Stimulated activated CD8-positive, alpha-beta memory T cell treated with anti-CD3 and anti-CD28 coated beads, Interleukin-4, amount 100 ng/mL, for 48 hours (primary cell): ENCODE measurements at regions not wholly inside any gene's neighbourhood (a gene's known extent, or its start where the extent isn't known, plus 50 kb on each side); places are given as distances from the start of the nearest gene placed in this dataset.

ENCODE experiments used
- DNase-seq: peaks from one replicate; pipeline ENCODE4 v3.0.0-alpha.2; 2020

DNA sequence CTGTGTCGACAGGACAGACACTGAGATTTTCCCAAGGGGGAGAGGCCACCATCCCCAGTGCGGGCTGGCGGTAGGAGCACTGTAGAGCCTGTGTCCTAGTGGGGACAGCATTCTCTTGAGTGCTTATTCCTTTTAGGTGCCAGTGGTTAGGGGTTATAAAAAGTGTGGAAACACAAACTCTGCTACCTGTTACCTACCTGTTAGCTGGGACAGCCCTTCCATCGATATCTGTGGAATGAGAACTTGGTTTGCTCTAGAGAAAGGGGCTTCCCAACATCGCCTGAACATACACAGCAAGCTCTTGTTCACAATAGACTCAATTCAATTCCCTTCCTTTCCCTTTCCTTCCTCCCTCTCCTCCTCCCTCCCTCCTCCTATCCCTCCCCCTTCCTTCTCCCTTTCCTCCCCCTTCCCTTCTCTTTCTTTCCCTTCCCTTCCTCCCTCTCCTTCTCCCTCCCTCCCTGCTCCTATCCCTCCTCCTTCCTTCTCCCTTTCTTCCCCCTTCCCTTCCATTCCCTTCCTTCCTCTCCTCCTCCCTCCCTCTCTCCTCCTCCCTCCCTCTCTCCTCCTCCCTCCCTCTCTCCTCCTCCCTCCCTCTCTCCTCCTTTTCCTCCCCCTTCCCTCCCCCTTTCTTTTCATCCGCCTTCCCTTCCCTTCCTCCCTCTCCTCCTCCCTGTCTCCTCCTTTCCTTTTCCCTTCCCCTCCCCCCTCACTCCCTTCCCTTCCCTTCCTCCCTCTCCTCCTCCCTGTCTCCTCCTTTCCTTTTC, 188.5 kb downstream of the URI1 start:
- no peak for DNase-seq

DNA sequence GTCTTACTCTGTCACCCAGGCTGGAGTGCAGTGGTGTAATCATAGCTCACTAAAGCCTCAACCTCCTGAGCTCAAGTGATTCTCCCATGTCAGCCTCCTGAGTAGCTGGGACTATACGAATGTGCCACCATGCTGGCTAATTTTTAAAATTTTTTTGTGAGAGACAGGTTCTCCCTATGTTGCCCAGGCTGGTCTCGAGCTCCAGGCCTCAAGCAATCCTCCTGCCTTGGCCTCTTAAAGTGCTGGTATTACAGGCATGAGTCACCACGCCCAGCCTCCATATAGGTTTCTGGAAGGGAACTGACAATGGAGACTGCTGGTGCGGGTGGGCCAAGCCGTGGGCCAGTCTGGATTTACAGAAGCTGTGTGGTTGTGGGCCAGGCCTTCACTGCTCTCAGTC, 189.2 kb downstream of the URI1 start:
- DNase-seq = no peak

DNA sequence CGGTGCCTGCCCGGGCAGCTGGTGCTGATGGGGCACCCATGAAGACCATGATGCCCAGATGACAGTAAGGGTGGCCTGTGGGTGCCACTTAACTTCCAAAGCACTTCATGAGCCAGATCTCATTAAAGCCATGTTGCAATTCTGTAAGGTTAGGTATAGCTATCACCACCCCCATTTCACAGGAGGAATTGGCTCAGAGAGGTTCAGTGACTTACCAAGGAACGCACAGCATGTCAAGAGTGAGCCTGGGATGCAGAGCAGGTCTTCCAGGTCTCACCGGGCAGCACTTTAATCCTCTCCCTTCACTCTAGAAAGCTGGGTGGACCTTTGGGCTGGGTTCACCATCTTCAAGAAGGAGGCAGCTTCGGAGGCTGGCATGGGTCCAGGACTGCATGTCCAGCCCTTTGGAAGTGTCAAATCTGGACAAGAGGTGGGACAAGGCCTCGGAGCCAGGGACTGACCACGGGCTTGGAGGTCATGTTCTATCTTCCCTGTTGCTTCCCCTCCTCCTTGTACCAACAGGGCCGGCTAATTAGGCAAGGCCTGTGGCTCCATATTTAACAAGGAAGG, 189.8 kb downstream of the URI1 start:
- no peak for DNase-seq

DNA sequence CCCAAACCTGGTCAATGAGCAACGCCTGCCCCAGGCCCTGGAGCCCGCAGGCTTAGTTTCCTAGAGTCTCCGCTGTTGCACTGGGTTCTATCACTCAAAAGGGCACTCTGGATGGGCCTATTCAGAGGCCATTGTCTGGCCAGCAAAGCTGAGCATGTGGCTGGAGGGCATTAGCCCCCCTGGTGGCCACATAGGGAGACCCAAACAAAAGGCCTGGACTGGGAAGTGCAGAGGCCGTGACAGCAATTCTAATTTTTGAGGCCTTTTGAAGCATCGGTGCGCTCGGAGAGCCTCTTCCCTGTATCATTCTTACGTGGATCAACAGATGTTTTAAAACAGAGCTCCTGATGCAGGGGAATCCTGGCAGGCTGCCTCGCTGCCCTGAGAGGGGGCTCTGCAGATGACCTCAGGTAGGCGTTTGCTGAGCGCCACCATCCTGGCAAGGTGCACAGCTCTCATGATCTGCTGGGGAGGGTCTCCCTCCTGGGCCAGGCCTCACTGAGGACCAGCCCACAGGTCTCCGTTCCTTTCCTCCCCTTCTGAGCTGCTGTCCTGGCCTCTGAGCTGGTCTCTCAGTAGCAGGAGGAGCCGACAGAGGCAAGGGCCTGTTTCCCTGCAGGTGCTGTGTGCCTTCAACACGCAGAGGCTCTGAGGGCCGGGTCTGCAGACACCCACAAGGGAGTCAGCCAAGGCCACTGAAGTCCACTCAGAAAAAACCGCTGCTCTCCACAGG, 190.5 kb downstream of the URI1 start:
- no peak for DNase-seq

DNA sequence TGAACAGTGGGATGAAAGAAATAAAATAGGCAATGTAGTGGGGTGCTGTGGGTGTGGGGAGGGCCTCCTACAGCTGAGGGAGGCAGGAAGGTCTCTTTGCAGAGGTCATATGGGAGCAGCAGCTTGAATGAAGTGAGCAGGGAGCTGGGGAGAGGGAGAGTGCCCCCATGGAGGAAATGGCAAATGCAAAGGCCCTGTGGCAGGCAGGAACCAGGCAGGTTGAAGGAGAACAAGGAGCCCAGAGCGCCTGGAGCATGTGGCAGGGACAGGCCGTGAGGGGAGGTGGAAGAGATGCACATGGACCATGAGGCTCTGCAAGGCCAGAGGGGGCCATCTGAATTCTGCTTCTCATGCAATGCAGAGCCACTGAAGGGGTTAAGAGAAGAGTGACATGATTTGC, 191.8 kb downstream of the URI1 start:
- no peak for DNase-seq

DNA sequence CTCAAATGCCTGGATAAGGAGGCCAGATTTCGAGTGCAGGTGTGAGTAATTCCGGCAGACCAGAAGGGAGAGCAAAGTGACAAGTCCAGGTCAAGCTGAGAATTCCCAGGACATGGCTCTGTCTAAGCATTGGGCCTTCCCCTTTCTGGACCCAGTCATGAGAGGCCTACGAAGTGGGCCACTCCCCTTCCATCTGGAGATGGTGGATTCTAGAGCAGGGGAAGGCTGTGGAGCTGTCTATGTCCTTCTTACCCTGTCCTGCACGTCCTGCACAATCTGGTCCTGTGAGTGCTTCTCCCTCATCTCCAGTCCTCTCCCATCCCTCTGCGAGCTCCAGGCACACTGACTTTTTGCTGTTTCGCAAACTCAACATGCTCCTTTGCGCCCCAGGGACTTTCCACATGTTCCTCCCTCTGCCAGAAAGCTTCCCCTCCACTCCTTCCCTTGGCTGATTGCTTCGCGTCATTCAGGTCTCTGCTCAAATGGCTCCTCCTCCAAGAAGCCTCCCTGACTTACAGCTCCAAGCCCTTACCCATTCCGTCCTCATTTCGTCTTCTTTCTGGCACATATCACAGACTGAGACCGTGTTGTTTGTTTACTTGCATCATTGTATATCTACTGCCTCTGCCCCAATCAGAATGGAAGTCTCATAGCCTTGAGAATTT, 193.2 kb downstream of the URI1 start:
- no peak for DNase-seq

DNA sequence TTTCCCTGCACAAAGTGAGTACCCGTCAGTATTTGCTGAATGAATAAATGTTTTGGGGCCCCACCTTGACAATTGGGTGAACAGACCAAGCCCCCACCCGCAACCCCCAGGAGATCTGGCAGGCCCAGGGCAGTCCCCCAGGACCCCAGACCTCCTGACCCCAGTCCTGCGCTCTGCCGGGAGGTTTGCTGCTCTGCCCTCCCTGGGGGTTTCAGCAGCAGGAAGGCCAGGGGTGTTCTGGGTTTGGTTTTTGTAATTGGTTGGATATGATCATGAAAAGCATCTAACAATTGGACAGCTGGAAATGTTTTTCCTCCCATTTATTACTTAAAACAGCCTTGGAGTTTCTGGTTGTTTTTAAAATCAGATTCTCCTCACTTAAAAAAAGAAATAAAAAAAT, 193.8 kb downstream of the URI1 start:
- DNase-seq = no peak

DNA sequence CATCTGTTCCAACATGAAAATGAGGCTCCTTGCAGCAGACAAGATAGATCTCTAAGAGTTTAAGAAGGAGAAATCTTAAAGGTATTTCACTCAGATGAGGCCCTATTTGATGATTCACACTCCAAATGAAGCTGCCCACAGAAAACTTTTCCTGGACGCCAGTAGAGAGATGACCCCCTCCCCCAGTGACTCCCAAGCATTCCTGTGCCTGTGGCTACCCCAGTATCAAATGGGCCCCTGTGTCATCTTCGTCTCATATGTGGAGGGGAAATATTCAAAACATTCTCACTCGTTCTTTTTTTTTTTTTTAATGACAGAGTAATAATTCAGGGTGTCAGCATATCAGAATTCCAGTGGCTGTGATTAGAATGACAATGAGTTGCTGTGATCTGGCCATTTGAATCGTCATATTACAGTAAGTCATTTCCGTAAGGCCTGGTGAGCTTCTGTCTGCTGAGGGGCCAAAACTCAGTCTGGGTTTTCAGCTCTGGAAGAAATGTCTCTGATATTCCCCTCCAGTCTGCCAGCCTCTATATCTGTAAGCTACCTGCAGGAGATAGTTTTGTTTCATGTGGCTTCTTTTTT, 194.7 kb downstream of the URI1 start:
- DNase-seq = no peak

DNA sequence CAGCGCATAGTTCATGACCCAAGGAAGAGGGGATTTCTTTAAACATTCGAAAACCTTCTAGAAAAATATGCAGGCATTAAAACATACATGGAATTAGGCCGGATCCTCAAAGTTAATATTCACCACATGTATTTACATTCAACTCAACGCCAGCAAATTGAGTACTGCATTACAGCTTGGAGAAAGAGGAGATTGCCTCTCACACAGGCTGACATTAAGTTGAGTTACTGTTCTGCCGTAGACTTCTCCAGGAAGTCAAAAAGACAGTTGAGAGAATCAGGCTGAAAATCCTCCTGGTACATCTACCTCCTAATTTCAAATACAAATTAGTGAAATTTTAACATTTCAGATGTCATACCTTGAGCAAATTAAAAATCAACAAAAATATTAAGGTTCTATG, 195.7 kb downstream of the URI1 start:
- no peak for DNase-seq

DNA sequence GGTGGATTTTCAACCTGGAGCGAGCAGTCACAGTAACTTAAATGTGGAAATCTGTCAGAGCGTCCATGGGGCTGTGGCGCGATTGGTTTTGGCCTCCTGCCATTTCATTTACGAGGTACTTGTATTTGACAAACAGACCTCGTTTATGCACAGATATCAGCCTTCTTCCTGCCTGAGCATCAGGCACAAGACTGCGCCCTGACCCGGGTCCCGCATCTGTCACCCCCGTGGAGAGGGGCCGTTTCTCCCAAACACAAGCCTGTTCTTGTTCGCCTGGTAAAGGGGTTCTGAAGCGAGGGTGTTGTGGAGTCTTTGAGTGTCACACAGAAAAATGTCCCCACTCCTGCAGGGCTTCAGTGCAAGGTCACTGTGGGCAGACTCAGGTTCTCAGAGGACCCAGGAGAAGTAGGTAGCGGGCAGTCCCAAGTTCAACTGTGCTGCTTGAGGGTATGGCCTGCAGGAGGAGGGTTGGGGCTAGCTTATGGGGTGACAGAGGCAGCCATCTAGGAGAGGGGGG, 202.3 kb downstream of the URI1 start:
- no peak for DNase-seq

DNA sequence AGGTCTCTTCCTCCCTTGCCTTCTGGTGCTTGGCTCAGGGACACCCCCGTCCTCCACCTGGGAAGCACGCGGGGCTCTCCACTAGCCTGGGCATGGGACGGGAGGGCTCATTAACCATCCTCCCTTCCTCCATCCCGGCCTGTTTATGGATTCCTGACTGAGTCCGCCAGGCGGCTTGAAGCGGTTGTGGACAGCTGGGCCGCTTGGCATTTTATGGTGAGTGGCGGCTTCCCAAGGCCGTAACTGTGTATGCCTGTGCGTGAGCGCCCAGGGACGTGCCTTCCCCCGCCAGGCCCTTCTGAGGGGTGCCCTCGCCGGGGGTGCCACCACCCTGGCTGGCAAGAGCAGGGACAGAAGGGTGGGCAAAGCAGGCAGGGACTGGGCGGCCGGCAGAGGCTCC, 202.8 kb downstream of the URI1 start:
- DNase-seq = no peak

DNA sequence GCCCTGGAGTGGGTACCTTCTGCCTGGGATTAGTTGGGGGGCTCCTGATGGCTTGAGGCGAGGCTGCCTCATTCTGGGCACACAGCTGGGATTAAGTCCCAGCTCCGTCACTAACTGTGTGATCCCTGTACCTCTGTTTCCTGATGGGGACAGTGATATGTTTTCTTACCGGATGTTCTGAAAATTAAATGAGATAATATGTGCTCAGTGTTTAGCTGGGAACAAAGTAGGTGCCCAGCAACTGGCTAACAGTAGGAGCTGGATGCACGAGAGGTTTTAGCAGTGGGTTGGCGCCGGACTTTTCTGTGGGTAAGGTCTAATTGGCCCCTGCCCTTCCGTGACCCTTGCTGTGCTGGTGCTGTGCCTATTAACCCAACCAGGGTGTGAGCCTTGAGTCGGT, 203.4 kb downstream of the URI1 start:
- no peak for DNase-seq

DNA sequence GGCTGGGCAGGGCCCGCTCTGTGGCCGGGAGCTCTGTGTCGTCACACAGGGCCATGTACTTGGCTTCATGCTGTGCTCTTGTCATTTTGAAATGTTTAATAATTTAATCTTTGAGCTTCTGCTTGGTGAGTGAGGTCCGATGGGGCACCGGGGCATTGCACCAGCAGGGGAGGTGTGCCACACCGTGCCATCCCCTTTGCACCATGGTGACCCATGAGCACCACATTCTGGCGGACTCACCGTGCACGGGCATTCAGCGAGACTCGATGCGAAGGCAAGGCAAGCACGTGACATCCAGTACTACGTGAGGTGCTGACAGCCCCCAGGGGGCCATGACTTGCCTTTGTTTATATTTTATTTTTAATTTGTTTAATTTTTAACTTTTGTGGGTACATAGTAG, 204.3 kb downstream of the URI1 start:
- no peak for DNase-seq

DNA sequence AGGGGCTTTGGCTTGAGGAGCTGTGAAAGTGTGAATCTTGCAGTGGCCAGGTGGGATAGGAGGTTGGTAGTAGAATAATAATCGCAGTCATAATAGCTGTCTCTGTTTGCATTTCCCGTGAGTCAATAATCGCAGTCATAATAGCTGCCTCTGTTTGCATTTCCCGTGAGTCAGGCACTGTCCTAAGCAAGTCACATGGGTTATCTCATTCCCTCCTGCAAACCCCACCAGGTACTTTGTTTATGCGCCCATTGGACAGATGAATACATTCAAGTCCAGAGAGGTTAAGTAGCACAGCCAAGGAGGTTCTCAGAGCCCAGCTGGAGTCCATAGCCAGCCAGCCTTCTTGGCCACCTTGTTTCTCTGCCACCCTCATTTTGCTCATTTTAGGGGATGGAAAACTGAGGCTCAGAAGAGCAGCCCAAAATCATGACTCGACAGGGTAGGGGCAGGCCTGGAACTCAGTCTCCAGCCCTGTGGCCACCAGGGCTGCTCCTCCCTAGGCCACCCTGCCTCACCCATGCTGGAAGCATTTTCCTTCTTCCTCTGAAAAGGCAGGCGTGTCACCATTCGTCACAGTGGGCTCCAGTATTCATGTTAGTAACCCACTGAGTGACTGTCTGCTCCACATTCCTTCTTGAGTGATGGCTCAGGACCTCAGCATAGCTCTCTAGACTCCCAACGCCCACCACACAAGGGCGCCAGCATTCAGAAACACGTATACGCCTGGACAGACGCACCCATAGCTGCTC, 206.2 kb downstream of the URI1 start:
- no peak for DNase-seq

DNA sequence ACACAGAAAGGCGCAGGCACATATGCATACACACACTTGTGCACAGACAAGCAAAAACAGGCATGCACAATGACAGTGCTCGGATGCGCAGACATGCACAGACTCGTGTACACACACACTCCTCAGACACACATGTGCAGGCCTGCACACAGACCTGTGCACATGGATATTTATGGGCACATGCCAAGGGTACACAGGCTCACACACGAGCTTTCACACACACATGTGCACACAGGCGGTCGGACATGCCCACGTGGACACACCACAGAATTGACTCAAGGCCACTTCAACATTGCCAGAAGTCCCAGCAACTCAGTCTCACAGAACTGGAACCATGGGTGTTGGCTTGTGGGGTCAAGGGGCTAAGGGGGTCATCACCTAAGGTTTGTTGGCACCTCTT, 206.8 kb downstream of the URI1 start:
- DNase-seq = no peak

DNA sequence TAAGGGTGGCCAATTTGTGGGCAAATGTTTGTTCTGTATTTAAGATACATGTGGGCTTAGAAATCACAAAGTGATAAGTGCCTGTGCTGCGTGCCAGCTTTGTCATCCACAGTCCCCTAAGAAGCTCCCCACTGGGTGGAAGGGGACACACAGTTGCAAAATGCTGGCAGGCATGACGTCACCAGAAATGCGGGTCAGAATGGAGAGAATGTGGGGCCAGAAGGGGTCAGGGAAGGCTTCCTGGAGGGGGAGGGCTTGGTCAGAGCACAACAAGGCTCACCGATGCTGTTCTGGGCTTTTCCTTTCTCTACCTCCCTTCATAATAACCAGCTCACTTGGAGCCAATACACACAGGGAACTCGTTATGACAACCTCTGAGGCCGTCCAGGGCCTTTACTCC, 207.3 kb downstream of the URI1 start:
- DNase-seq = no peak

DNA sequence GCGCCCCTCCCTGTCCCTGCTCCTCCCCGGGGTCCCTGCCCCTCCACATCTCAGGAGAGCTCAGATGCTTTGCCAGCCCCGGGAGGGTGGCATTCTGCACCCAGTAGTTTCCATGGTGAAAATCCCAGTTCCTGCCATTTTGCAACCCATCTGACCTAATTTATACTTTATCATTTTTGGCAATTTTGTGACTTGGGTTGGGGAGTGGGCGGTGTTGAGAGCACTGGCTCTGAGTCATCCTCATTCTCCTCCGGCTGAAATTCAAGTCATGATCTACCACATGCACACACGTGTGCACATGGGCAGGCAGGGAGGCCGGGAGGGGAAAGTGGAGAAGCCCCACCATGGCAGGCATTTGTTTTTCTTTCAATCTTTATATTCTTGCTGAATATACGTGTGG, 208.6 kb downstream of the URI1 start:
- no peak for DNase-seq

DNA sequence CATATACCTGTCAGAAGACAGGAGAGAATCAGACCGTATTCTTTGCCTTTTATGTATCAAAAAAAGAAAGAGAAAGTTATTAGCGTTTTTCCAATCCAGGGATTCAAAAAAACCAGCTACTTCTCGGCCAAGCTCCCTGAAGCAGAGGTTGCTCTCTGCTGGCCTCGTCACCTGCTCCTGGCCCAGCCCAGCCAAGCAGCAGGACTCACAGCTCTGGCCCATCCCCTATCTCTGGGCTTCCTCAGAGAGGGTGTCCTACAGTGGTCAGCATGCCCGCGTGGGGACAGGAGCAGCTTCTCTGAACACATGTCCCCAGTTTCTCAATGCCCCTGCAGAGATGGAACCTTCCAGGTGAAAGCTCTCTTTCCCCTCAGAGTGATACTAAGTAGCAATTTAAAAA, 209.0 kb downstream of the URI1 start:
- no peak for DNase-seq

DNA sequence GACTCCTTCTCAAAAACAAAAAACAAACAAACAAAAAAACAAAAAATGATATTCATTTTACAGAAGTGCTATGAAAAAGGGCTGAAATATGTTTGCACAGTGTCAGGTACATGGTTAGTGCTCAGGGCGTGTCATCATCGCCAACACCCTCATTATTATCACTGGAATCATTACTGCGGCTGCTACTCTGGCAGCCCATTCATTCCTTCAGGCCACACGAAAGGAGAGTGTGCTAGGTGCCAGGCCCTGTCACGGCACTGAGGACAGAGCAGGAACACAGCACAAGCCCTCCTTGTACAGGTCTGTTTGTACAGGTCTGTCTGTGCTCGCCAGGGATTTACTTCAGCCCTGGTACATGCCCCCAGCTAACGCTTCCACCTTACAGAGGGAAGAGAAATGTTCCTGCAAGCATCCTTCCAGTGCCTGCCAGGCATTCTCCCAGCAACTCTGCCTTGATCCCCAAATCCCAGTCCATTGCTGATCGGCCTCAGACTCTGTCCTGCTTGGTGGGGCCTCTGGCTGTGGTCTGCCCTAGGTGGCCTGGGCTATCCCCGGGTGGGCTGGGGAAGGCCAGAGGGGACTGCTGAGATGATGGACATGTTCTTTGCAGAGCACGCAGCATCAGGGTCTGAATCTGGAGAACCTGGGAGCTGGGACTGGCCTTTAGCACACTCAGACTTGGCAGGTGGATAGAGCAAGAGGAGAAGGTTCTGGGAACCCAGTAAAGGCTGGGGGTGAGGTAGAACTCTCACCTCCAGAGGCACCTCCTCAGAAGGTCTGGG, 210.7 kb downstream of the URI1 start:
- no peak for DNase-seq

DNA sequence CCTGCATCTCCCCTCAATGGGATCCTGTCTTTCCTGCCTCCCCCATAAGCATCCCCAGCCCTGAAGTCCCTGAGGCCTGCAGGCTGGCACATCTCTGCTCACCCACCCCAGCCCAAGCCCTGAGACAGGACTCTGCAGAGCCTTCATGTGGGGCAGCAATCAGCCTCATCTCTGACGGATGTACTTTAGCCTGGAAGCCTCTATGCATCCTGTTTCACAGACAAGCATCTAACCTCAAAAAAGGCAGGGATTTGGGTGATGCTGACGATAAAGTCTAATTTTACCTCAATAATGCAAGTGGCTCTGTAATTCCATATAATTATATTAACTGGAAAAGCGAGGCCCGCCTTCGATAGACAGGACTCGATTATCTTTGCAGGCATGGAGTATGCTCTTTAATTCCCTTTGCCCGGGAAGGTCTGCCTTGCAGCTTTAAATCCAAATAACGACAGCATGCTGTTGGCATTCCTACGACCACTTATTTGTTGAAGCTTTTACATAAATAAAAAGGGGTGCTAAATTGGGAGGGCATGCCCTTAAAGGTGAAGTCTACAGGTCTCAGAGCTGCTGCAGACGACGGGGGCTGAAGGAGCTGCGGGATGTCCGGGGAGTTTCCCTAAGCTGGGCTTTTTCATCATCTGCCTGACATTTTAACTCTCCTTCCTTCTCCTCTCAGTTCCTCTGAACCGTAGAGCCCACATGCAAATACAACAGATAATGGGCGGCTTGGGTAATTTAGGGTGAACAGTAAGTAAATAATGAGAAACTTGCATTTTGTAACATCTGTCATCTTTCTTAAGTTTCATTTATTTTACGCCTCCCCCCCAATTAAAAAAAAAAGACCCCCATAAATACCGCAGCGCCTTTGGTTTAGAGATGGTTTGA, 211.5 kb downstream of the URI1 start:
- no peak for DNase-seq

DNA sequence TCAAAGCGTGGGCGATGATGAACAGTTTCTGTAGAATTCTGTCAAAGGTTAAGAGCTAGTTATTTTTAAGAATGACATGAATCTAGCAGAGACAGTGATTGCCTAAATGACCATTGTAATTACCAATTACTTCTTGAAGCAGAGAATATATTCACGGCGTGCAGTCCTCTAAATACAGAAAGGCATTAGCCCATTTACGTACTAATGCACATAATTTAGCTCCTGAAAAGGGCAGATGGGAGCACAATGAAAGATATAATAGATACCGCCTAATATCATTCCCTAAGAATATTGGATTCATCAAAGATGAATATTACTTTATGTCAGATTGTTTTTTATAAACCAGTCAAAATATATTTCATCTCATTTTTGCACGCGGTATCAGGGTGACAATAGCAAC, 212.4 kb downstream of the URI1 start:
- no peak for DNase-seq
